BLaER1 treated with 17β-estradiol and CSF1 and Interleukin-3, amounts not matched to agents 10 nM and 100 nM (cell line): ENCODE measurements at regions not wholly inside any gene's neighbourhood (a gene's known extent, or its start where the extent isn't known, plus 50 kb on each side); places are given as distances from the start of the nearest gene placed in this dataset.

Experiments used
- H3K27ac ChIP-seq, 11 experiments: shearing (Covaris generic); formaldehyde crosslinking; 2 replicates each; pipeline ENCODE4 v1.8.1; 2022
- H3K27me3 ChIP-seq, 11 experiments: shearing (Covaris generic); formaldehyde crosslinking; 2 replicates each; pipeline ENCODE4 v1.8.1; 2022
- H3K36me3 ChIP-seq, 11 experiments: shearing (Covaris generic); formaldehyde crosslinking; 2 replicates each; pipeline ENCODE4 v1.8.1; 2022
- H3K4me1 ChIP-seq, 10 experiments: shearing (Covaris generic); formaldehyde crosslinking; 2 replicates each; pipeline ENCODE4 v1.8.1; 2022
- H3K4me2 ChIP-seq, 11 experiments: shearing (Covaris generic); formaldehyde crosslinking; 2 replicates each; pipeline ENCODE4 v1.8.1; 2022
- H3K4me3 ChIP-seq, 10 experiments: shearing (Covaris generic); formaldehyde crosslinking; 2 replicates each; pipeline ENCODE4 v1.8.1; 2022
- H3K9ac ChIP-seq, 11 experiments: shearing (Covaris generic); formaldehyde crosslinking; 2 replicates each; pipeline ENCODE4 v1.8.1; 2022
- H3K9me3 ChIP-seq, 11 experiments: shearing (Covaris generic); formaldehyde crosslinking; replicated peaks in 1 of 11; 2 replicates each; pipeline ENCODE4 v1.8.1; 2022
- H4K20me1 ChIP-seq, 11 experiments: shearing (Covaris generic); formaldehyde crosslinking; 2 replicates each; pipeline ENCODE4 v1.8.1; 2022
- Cebpa-rat ChIP-seq, 11 experiments: shearing (Covaris generic); IDR thresholded peaks; 2 replicates each; pipeline ENCODE4 v1.8.1; 2022

- Histone ChIP-seq H3K4me2 (no peak overlapping the region), H3K4me1 (peaks cover 0 to 8% (median 0%) of the 10 kb centered on the region in 10 experiments; a peak in 3 of 20 replicates), H3K9me3 (no peaks in the 10 kb centered on the region), H3K36me3 (no peaks in the 10 kb centered on the region), H3K27ac (no peak overlapping the region), H3K4me3 (no peak overlapping the region), H3K27me3 (no peaks in the 10 kb centered on the region), H4K20me1 (no peaks in the 10 kb centered on the region), H3K9ac (no peak overlapping the region)
- no peak for TF ChIP-seq Cebpa-rat (IDR thresholded peaks at IDR 0.05)
Measured at GRCh38 chr9:87211669-87212068, 264.4 kb upstream of the GAS1 start.

GRCh38 chr9:87212605-87213021 is 265.3 kb upstream of the GAS1 start:
- no peak overlapping the region for H3K4me2 ChIP-seq
- H3K4me3 ChIP-seq = no peak overlapping the region
- H3K9me3 ChIP-seq = no peaks in the 10 kb centered on the region
- H3K27me3 ChIP-seq = no peaks in the 10 kb centered on the region
- no peak overlapping the region for H3K27ac ChIP-seq
- H3K36me3 ChIP-seq = no peaks in the 10 kb centered on the region
- no peaks in the 10 kb centered on the region for H4K20me1 ChIP-seq
- H3K9ac ChIP-seq = no peak overlapping the region
- peaks cover 0 to 8% (median 0%) of the 10 kb centered on the region in 10 experiments; a peak in 3 of 20 replicates for H3K4me1 ChIP-seq
- TF ChIP-seq Cebpa-rat (IDR thresholded peaks at IDR 0.05) = no peak

GRCh38 chr9:87213948-87214347 is 266.6 kb upstream of the GAS1 start:
- TF ChIP-seq Cebpa-rat (IDR thresholded peaks at IDR 0.05) = no peak
- Histone ChIP-seq H3K9ac (no peak overlapping the region), H3K27me3 (no peaks in the 10 kb centered on the region), H3K36me3 (no peaks in the 10 kb centered on the region), H3K4me2 (peak overlapping the region in 2 of 11 experiments; percentile 33 to 43; a peak in 4 of 22 replicates), H3K9me3 (no peaks in the 10 kb centered on the region), H4K20me1 (no peaks in the 10 kb centered on the region), H3K27ac (no peak overlapping the region), H3K4me3 (no peak overlapping the region), H3K4me1 (peaks cover 0 to 8% (median 0%) of the 10 kb centered on the region in 10 experiments; a peak in 3 of 20 replicates)

- Histone ChIP-seq H3K4me1 (peaks cover 0 to 8% (median 0%) of the 10 kb centered on the region in 10 experiments; a peak in 3 of 20 replicates), H3K9ac (no peak overlapping the region), H3K4me2 (no peak overlapping the region), H3K9me3 (no peaks in the 10 kb centered on the region), H3K27me3 (no peaks in the 10 kb centered on the region), H4K20me1 (no peaks in the 10 kb centered on the region), H3K4me3 (no peak overlapping the region), H3K27ac (no peak overlapping the region), H3K36me3 (no peaks in the 10 kb centered on the region)
- TF ChIP-seq Cebpa-rat (IDR thresholded peaks at IDR 0.05) = no peak
Measured at GRCh38 chr9:87214991-87215390, 267.7 kb upstream of the GAS1 start.

GRCh38 chr9:87216036-87216435 is 268.7 kb upstream of the GAS1 start:
- H3K4me2 ChIP-seq = no peak overlapping the region
- peaks cover 0 to 8% (median 0%) of the 10 kb centered on the region in 10 experiments; a peak in 3 of 20 replicates for H3K4me1 ChIP-seq
- no peak for TF ChIP-seq Cebpa-rat (IDR thresholded peaks at IDR 0.05)
- no peaks in the 10 kb centered on the region for H3K9me3 ChIP-seq
- H4K20me1 ChIP-seq = no peaks in the 10 kb centered on the region
- no peaks in the 10 kb centered on the region for H3K27me3 ChIP-seq
- no peak overlapping the region for H3K27ac ChIP-seq
- no peak overlapping the region for H3K4me3 ChIP-seq
- no peak overlapping the region for H3K9ac ChIP-seq
- no peaks in the 10 kb centered on the region for H3K36me3 ChIP-seq

- Histone ChIP-seq H3K27me3 (no peaks in the 10 kb centered on the region), H3K9ac (no peak overlapping the region), H3K36me3 (no peaks in the 10 kb centered on the region), H3K4me1 (peaks cover 0 to 8% (median 0%) of the 10 kb centered on the region in 10 experiments; a peak in 3 of 20 replicates), H3K27ac (no peak overlapping the region), H3K4me3 (no peak overlapping the region), H4K20me1 (no peaks in the 10 kb centered on the region), H3K4me2 (no peak overlapping the region), H3K9me3 (no peaks in the 10 kb centered on the region)
- no peak for TF ChIP-seq Cebpa-rat (IDR thresholded peaks at IDR 0.05)
Measured at GRCh38 chr9:87216897-87217455, 269.7 kb upstream of the GAS1 start.

- Histone ChIP-seq H3K9me3 (peaks cover 0 to 4% (median 0%) of the 10 kb centered on the region in 11 experiments; a peak in 2 of 22 replicates), H3K27ac (no peak overlapping the region), H3K27me3 (no peaks in the 10 kb centered on the region), H3K4me3 (no peak overlapping the region), H4K20me1 (no peaks in the 10 kb centered on the region), H3K4me1 (peaks cover 0 to 22% (median 8%) of the 10 kb centered on the region in 10 experiments; a peak in 13 of 20 replicates), H3K36me3 (no peaks in the 10 kb centered on the region), H3K4me2 (peak overlapping the region in 5 of 11 experiments; percentile 4 to 38 (median 24); a peak in 4 of 22 replicates), H3K9ac (no peak overlapping the region)
- TF ChIP-seq Cebpa-rat (IDR thresholded peaks at IDR 0.05) = no peak
Measured at GRCh38 chr9:87223392-87224246, 274.0 kb upstream of the DAPK1 start.

- no peak for TF ChIP-seq Cebpa-rat (IDR thresholded peaks at IDR 0.05)
- H3K4me2 ChIP-seq = no peak overlapping the region
- H3K4me1 ChIP-seq = peaks cover 0 to 22% (median 8%) of the 10 kb centered on the region in 10 experiments; a peak in 13 of 20 replicates
- no peak overlapping the region for H3K4me3 ChIP-seq
- no peak overlapping the region for H3K9ac ChIP-seq
- H3K36me3 ChIP-seq = no peaks in the 10 kb centered on the region
- no peaks in the 10 kb centered on the region for H3K27me3 ChIP-seq
- H3K9me3 ChIP-seq = peaks cover 0 to 4% (median 0%) of the 10 kb centered on the region in 11 experiments; a peak in 3 of 22 replicates
- no peaks in the 10 kb centered on the region for H4K20me1 ChIP-seq
- no peak overlapping the region for H3K27ac ChIP-seq
Measured at GRCh38 chr9:87226896-87227295, 270.8 kb upstream of the DAPK1 start.

GRCh38 chr9:87227456-87227855 is 270.2 kb upstream of the DAPK1 start:
- H3K4me2 ChIP-seq = peak overlapping the region in 8 of 11 experiments; percentile 16 to 56 (median 20); a peak in 9 of 22 replicates
- no peaks in the 10 kb centered on the region for H3K36me3 ChIP-seq
- no peak for TF ChIP-seq Cebpa-rat (IDR thresholded peaks at IDR 0.05)
- H3K27ac ChIP-seq = 0 out of 22 replicates have a peak overlapping the region, but pooled peaks of 1 of the 11 experiments have one; percentile 3
- no peak overlapping the region for H3K4me3 ChIP-seq
- H3K9ac ChIP-seq = no peak overlapping the region
- peaks cover 0 to 22% (median 8%) of the 10 kb centered on the region in 10 experiments; a peak in 13 of 20 replicates for H3K4me1 ChIP-seq
- H3K27me3 ChIP-seq = no peaks in the 10 kb centered on the region
- no peaks in the 10 kb centered on the region for H4K20me1 ChIP-seq
- H3K9me3 ChIP-seq = peaks cover 0 to 4% (median 0%) of the 10 kb centered on the region in 11 experiments; a peak in 3 of 22 replicates
